ENCODE measurements at regions not wholly inside any gene's neighbourhood (a gene's known extent, or its start where the extent isn't known, plus 50 kb on each side); places are given as distances from the start of the nearest gene placed in this dataset.
"Not testable (repeated sequence)": the region's sequence is repeated elsewhere in the genome, so short reads cannot be mapped to it uniquely, and the experiment has no call there.

DNA sequence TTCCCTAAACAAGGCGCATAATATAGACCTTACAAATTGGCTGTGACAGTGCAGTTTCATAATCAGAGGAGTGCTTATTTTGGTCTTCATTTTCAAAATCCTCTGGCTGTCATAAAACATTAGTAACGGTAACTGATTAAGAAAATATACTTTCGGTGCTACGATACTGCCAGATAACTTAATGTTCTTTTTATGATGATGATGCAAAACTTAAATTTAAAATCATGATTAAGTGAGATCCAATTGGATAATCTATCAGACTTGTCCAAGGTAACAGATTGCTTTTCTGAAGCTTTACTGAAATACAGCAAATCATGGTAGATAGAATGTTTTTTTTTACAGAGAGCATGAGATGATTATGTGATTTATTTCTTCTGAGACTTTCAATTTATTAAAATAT is 364.2 kb upstream of the CNTN3 start:
- no peak for DNase-seq

DNA sequence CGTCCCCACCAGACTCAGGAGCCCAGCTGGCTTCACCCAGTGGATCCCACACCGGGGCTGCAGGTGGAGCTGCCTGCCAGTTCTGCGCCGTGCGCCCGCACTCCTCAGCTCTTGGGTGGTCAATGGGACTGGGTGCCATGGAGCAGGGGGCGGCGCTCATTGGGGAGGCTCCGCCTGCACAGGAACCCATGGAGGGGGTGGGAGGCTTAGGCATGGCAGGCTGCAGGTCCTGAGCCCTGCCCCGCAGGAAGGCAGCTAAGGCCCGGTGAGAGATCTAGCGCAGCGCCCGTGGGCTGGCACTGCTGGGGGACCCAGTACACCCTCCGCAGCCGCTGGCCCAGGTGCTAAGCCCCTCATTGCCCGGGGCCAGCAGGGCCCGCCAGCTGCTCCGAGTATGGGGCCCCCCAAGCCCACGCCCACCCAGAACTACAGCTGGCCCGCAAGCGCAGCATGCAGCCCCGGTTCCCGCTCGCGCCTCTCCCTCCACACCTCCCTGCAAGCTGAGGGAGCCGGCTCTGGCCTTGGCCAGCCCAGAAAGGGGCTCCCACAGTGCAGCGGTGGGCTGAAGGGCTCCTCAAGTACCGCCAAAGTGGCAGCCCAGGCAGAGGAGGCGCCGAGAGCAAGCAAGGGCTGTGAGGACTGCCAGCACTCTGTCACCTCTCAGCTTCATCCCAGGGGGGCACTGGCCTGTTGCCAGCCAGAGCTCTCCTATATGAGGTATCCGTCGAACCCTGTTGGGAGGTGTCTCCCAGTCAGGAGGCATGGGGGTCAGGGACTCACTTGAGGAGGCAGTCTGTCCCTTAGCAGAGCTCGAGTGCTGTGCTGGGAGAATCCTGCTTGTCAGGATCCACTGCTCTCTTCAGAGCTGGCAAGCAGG is 370.8 kb upstream of the CNTN3 start:
- not testable (repeated sequence) for DNase-seq

DNA sequence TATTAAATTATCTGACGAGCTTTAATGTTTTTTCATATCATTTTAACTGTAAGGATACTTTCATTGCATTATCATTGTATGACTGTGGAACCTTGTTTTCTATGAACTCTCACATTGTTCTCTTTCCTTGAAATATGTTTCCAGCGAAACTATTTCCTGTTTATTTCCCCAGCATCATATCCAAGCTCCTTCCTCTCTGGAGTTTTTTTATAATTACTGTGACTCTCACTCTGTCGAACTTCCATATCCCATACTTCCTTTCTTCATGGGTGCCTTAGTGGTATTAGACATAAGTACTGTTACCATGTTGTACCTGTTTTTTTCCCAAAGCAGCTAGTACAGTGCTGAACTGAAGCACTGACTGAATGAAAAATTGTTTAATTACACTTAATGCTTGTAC is 373.6 kb upstream of the CNTN3 start:
- DNase-seq: no peak

DNA sequence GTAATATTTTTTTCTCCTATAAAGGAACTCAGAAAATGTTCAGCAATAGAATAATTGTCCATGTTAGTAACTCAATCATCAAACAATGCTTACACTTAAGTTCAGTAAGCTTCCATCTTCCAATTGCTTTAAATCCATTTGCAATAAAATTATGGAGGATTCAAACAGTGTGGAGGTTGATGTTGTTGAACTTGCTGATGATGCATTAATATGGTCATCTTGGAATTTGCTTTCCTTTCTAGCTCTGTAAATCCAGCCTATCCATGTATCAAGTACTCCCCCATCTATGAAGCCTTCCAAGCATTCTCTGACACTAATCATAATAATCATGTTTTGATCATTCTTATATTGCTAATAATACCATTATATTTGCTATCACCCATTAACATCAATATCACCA is 378.4 kb upstream of the CNTN3 start:
- no peak for DNase-seq

DNA sequence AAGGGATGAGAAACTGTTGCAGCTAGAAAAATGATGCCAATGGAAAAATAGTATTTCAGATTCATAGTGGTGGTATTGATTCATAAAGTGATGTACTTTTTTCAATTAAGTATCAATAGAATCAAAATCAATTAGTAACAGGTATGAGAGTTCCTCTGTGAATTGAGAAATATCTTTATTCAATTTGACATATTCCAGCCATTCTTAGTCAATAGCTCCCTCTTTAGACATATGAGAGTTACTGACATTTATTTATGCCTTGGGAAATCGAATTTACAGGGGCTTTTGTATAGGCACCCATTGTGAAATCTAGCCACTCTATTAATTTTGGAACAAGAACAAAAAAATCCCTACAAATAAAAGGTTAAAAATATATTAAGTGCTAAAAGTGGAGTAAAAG is 386.9 kb upstream of the CNTN3 start:
- DNase-seq: no peak

DNA sequence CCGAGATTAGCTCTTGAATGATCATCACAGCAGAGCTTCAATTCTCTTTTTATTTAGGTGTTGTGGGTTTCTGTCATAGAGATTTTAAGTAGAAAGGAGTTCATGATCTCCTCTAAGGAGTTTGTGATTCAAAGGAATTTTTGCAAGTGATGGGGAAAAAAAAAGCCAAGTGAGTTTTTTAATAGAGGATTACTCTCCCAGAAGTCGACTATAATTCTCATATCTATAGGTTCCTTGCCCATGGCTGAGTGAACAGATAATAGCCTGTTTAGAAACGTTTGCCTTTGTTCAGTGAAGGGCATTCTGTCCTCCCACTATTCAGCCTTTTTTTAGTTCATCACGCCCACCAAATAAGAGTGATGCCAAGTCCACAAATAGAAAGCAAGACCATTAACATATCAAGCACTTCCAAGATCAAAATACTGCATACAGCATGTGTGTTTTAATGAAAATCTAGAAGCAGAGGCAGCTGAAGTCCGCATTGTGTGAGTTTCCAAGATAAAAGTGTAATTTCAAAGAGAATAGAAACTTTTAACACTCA is 398.4 kb upstream of the CNTN3 start:
- no peak for DNase-seq

DNA sequence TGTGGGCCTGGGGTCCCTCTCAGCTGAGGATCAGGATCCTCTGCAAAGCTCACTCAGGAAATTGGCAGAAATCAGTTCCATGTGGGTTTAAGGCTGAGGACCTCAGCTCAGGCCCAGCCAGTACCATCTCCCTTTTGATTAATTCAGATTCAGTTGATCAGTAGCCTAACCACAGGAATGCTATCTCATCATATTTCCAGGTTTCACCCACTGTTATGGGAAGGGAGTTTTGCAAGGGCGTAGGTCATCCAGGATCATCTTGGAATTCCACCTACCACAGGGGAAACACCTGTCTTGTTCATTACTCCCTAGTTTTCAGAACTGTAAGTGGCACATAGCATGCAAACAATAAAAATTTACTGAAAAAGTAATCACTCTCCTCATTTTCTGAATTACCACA is 399.5 kb upstream of the CNTN3 start:
- DNase-seq: no peak

DNA sequence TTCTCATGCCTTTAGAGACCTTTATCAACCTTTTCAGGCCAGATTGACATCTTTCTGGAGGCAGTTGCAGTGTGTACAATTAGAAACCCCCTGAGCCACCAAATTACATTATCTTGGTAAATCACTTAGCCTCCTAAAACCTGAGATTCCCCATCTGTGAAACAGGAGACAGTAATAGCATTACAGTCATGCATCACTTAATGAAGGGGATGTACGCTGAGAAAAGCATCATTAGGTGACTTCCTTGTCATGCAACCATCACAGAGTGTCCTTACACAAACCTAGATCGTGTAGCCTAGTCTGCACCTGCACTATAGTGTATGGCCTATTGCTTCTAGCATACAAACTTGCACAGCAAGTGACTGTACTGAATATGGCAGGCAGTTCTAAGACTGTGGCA is 400.8 kb upstream of the CNTN3 start:
- DNase-seq: no peak

DNA sequence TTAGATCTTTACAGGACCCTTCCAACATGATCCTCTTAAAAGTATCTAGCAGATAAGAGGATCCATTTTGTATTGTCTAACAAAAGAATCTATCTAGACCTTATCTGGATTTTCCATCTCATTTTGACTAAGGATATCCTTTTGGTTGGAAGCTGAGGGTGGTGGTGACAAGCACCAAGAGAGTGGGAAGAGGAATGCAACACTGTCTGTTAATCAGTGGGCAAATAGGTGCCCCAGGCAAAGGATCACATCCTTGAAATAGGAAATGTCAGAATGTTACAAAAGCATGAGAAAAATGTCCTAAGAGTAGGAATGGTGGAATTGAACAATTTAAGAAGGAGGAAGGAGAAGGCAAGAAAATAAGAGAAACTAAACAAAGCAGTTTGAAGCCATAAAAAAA is 420.7 kb upstream of the CNTN3 start:
- no peak for DNase-seq

DNA sequence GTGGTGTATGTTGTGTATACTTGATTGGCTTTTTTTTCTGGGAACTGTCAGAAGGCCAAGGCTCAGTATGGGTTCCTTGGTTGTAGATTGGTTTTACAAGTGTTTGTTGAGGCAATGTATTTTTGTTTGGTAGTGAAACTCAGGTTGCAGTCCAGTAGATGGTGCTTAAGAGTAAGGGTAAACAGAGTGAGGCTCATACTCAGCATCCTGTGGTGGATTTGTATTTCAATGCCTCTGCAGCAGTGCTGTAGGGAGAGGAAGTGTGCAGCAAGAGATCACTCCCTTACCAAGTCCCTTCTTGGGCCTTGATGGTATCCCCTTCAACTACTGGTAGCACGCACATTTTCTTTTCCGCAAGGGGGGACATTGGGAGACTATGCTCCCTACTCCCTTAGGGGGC is 428.5 kb upstream of the CNTN3 start:
- no peak for DNase-seq

DNA sequence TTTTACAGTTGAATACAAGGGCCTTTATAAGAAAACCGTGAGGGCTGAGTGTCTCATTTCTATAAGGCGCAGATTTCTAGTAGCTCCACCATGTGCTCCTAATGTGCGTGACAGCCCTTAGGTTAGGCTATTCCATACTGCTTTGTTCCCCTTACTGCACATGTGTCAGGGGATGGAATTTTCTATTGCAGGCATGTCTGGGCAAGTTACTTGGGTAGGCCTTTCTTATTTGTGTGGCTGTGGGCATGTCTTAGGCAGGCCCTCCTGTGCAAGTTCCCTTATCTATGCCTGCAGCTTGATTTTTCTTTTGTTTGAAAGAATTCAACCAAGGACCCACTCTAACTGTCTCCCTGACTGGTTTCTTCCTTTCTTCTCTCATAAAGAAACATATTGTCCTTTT is 434.2 kb upstream of the CNTN3 start:
- DNase-seq: no peak

DNA sequence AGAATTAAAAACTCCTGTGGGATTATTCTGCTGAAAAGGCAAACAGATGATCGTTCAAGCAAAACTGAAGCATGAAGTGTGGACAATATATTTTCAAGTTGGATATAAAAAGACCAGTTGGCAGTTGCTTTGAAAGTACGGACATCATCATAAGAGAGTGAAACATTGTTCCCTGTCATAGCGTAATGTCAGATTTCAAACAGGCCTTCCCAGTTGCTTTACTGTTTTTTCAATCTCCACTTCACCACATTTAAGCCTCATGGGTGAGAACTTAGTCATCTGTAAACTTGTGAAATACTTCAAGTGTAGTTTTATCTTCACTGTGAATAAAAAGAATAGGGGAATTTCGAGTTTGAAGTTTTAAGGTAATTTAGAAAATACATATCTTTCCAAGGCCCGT is 435.1 kb upstream of the CNTN3 start:
- no peak for DNase-seq

DNA sequence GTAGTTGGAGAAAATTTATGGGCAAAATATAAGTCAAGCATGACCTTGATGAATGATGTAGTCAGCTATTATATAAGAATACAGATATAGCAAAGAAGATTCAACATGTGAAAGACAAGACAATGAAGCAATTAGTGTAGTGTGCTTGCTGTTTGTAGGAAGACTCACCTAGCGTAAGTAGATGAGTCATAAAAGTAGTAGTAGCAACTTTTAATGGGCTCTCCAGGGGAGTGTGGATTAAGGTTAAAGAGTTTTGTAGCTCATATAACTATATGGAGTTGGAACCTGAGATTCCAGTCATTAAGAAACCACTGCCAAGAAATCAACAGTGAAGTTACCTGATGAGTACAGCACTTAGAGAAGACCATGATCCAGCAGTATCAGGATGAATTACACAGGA is 444.7 kb upstream of the CNTN3 start:
- DNase-seq: no peak

DNA sequence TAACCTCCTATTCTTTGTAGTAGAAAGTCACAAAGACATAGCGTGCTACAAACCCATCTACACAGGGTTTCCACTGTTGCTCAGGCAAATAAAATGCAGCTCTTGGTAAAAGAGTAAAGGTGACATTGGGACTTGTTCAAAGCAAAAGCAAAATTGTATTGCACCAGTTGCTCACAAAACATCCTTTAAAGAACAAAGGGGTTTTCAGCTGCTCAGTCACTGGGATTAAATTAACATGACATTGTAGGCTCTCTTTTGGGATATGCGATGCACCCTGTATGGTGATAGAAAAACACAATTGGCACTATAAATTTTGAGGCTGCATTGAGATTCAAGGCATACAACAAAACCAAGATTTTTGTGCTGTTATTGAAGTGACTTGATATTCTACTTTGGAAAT is 447.3 kb upstream of the CNTN3 start:
- no peak for DNase-seq

DNA sequence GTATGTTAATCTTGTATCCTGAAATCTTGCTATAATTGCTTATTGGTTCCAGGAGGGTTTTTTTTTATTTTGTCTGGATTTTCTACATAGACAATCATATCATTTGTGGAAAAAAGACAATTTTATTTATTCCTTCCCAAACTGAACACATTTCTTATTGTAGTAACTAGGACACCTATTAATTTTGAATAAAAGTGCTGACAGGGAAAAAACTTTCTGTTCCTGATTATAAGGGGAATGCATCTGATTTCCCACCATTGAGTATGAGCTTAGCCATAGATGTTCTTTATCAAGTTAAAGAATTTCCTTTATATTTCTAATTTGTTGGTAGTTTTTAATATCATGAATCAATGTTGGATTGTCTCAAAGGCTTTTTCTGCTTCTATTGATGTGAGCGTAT is 460.7 kb upstream of the CNTN3 start:
- DNase-seq: no peak

DNA sequence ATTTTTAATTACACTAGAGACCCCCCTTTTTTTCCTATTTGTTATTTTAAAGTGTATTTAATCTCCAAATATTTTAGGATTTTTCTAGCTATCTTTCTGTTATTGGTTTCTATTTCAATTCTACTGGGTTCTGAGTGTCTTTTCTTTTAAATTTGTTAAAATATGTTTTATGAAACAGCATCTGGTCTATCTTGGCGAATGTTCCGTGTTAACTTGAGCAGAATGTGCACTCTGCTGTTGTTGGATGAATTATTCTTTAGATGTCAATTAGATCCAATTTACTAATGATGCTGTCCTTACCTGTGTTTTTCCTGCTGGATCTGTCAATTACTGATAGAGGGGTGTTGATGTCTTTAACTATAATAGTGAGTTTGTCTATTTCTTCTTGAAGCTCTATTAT is 462.0 kb upstream of the CNTN3 start:
- no peak for DNase-seq

DNA sequence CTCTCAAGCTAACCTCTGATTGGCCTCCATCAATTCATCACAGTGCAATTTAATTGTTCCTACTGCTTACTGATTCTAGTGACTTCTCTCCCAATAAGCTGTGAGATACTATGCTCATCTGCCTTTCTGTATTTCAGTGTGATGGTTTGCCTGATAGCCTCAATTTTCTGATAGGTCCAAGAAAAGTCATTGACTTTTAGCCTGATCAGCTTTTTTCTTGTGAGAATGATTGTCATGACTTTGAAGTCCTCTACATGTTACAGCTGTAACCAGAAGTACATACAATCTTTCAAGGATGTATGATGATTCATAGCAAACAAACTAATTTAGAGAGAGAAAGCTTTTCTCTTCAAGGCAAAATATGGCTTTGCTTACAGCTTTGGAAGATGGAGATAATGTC is 463.8 kb upstream of the CNTN3 start:
- no peak for DNase-seq

DNA sequence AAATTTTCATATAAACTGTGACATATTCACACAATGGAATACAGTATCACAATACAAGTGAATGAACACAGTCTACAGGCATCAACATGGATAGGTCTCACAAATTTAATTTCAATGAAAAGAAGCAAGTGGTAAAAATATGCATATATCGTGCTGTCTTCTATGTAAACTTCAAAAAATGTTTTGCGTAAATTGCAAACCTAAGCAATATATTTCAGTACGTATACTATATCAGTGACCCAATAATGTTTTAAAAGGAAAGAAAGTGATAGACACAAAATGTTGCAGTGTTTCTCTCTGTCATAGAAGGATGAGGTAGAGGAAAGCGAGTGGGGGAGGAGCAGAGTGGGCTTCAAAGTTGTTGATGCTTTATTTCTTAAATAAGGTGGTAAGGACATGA is 468.4 kb upstream of the CNTN3 start:
- no peak for DNase-seq

DNA sequence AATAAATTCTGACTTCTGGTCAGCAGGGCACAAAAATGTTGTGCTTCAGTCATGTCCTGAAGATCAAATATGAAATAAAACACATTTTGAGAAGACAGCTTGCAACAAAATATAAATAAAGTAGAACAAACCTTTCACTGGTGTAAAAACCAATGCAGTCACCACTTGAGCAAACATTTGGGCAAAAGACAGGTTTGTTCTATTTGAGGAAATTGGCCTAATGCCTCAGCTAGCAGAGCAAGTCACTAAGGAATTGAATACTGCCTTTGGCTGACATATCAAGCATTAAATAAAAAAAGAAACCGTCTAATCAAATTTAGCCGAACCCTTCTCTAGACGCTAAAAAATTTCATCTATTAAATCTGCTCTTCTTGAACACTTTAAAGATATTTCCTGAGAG is 475.4 kb upstream of the CNTN3 start:
- DNase-seq: no peak

DNA sequence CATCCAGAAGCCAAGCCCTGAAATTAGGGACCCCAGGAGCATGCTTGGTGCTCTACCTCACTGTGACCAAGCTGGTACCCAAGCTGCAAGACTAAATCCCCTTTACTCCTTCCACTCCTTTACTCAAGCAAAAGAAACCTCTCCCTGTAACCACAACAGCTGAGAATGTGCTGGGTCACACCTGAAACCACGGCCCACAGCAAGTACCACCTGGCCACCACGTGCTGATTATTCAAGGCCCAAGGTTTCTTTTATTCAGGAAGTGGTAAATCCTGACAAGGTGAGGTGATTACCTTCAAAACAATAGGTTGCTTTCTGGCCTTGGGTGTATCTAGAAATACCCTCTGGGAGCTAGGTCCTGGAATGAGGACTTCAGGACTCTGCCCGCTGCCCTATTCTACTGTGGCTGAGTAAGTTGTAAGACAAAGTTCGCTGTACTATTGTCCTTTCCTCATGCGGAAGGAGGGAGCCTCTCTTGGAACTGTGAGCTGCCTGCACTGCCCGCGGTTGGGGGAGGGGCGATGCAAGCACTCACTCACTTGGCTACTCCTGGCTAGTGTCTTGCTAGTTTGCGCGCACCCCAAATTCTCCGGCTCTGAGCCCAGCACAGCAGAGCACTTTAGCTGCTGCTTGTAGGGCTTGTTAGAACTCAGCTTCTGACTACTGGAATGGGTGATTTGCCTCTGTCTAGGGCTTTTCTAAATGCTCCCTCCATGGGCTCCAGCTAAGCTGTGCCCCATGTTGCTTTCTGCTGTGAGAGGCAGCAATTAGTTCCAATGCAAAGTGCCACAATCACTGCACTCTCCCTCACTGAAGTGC is 487.1 kb upstream of the CNTN3 start:
- no peak for DNase-seq

DNA sequence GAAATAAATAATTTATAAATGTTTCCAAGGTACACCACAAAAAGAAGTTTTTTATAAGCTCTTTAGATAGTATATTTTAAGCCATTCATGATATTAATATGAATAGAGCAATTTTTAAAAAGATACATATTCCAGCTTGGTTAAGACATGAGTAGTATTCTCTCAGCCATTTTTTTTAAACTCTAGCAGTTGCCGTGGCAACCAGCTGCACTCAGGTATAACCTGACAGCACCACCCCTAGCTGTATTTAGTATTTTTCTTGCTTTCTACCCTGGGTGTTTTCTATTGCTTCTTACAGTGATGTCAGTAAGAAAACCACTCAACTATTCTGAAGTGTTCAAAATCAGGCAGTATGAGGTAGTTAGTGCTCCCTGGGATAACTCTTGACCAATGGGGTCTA is 496.3 kb upstream of the CNTN3 start:
- no peak for DNase-seq

DNA sequence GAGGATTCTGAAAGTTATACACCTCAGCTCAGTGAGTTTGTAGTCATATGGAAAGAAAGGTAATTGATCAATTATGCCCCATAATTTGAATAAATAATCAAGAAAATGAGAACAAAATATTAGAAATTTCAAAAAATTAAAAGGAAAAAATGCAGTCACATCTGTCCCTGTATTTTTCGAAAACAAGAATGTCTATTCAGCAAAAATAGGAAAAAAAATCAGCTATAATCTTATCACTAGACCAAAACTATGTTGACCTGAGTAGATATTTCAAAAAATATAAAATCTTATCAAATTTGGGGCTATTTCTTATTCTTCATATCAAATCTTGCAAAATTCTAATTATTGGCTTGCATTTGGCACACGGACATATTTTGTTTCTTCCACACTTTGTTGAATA is 501.2 kb upstream of the CNTN3 start:
- no peak for DNase-seq

DNA sequence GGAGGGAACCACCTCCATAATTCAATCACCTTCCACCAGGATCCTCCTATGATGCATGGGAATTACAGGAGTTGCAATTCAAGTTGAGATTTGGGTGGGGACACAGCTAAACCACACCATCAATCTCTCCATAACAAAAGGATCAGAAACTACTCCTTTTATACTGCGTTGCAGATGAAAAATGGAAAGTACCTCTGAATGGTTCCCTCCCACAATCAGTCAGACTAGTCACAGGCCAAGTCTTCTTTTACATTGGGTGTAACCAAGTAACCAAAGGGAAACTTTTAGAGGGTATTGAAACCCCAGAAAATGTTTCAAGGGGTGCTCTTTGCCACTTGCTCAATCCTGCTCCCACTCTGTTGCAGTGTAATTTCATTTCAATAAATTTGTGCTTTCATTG is 504.3 kb upstream of the CNTN3 start:
- no peak for DNase-seq

DNA sequence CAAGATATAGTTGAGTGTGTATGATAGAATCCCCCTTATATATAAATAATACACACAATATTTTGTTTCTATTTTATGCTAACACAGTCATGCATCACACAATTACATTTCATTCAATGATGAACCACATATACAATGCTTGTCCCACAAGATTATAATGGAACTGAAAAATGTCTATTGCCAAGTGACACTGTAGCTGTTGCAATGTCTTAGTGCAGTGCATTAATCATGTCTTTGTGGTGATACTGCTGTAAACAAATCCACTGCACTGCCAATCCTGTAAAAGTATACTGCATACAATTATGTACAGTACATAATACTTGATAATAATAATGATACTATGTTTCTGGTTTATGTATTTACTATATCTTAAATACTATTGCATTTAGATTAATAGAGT is 512.1 kb upstream of the CNTN3 start:
- no peak for DNase-seq
